ENCODE measurements at regions not wholly inside any gene's neighbourhood (a gene's known extent, or its start where the extent isn't known, plus 50 kb on each side); places are given as distances from the start of the nearest gene placed in this dataset.

- H3K36me3 ChIP-seq = no peaks in the 10 kb centered on the region
- no peak overlapping the region for H3K4me3 ChIP-seq
- H3K27ac ChIP-seq = no peak overlapping the region
- FAIRE-seq (no peak), ATAC-seq (peak in 1 of 4 donors; percentile 27), DNase-seq (no peak)
- H3K9me3 ChIP-seq = no peaks in the 10 kb centered on the region
- no peaks in the 10 kb centered on the region for H3K4me1 ChIP-seq
- intact Hi-C loops (cut with DNase I) = no loop called here
- H3K27me3 ChIP-seq = no peaks in the 10 kb centered on the region
- TF ChIP-seq CTCF (IDR thresholded peaks at IDR 0.05) = no peak
- 41 to 43% methylated on average over 5 of the region's 5 CpGs for WGBS, 2 donors
Measured at GRCh38 chr12:28027328-28027727, 54.8 kb upstream of the PTHLH start.

GRCh38 chr12:28027947-28028724 lies 55.6 kb upstream of the PTHLH start:
- FAIRE-seq (no peak), ATAC-seq (no peak)

DNA sequence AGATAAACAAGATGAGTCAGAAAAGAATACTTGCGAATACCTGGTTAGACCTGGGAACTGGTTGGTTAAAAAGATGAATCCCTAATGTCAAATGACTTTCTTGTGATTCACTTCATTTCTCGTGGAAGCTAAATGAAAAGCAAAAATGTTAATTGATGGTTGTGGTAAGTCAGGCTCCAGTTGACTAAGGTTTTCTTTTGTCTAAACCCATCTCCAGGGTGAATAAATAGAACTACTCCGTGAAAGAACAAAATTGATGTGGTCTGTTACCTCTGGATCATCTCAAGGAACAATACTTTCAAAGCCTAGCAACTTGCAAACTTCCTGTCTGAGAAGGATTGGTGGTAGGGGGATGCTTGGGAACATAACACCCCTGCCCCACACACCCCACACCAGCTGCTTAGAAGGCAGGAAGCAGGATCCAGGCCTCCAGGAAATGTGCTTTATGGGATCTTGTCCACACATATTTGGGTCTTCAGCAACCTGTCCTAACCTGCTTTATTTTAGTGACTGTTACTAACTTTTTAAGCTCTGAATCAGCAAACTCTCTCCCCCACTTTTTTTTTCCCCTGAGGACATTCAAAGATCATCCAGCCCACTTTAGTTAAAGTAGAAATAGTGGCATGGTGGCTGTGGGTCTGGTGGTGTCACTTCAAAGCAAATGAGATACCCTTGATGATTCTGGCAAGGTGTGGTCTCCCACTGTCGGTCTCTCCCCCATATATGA lies 60.4 kb upstream of the PTHLH start:
- WGBS, 2 donors = 76% methylated on average over 4 of the region's 4 CpGs
- intact Hi-C loops (cut with DNase I) = no loop called here
- FAIRE-seq = no peak

More at GRCh38 chr12:28027947-28028724, 55.6 kb upstream of the PTHLH start:
- TF ChIP-seq CTCF (IDR thresholded peaks at IDR 0.05) = no peak
- intact Hi-C loops (cut with DNase I) = no loop called here
- Histone ChIP-seq H3K9me3 (no peaks in the 10 kb centered on the region), H3K27me3 (no peaks in the 10 kb centered on the region), H3K4me3 (no peak overlapping the region), H3K36me3 (no peaks in the 10 kb centered on the region), H3K27ac (no peak overlapping the region), H3K4me1 (no peaks in the 10 kb centered on the region)
- WGBS, 2 donors = 77% methylated on average over 11 of the region's 11 CpGs
- no peak for DNase-seq

GRCh38 chr12:28033538-28033915 lies 61.0 kb upstream of the PTHLH start:
- Histone ChIP-seq H3K4me1 (no peaks in the 10 kb centered on the region), H3K4me3 (no peak overlapping the region), H3K27ac (no peak overlapping the region), H3K9me3 (no peaks in the 10 kb centered on the region), H3K36me3 (no peaks in the 10 kb centered on the region), H3K27me3 (no peaks in the 10 kb centered on the region)
- no peak for TF ChIP-seq CTCF (IDR thresholded peaks at IDR 0.05)
- WGBS, 2 donors = 82 to 83% methylated on average over 2 of the region's 2 CpGs
- ATAC-seq (no peak), DNase-seq (no peak), FAIRE-seq (no peak)
- intact Hi-C loops (cut with DNase I) = no loop called here

More for the DNA sequence above, 60.4 kb upstream of the PTHLH start:
- Histone ChIP-seq H3K36me3 (no peaks in the 10 kb centered on the region), H3K27ac (no peak overlapping the region), H3K4me3 (no peak overlapping the region), H3K27me3 (no peaks in the 10 kb centered on the region), H3K9me3 (no peaks in the 10 kb centered on the region), H3K4me1 (no peaks in the 10 kb centered on the region)
- no peak for TF ChIP-seq CTCF (IDR thresholded peaks at IDR 0.05)
- ATAC-seq (no peak), DNase-seq (no peak)

- H3K27me3 ChIP-seq = no peaks in the 10 kb centered on the region
- ATAC-seq = no peak
- intact Hi-C loops (cut with DNase I) = no loop called here
- TF ChIP-seq CTCF (IDR thresholded peaks at IDR 0.05) = no peak
- no peak overlapping the region for H3K4me3 ChIP-seq
- H3K9me3 ChIP-seq = no peaks in the 10 kb centered on the region
- FAIRE-seq = no peak
- H3K4me1 ChIP-seq = no peaks in the 10 kb centered on the region
- H3K36me3 ChIP-seq = no peaks in the 10 kb centered on the region
- 83 to 88% methylated on average over 1 of the region's 1 CpG for WGBS, 2 donors
- no peak overlapping the region for H3K27ac ChIP-seq
- DNase-seq = no peak
Measured at GRCh38 chr12:28034271-28034670, 61.7 kb upstream of the PTHLH start.

All from pancreas (tissue), 10 donors.